ENCODE measurements at regions not wholly inside any gene's neighbourhood (a gene's known extent, or its start where the extent isn't known, plus 50 kb on each side); places are given as distances from the start of the nearest gene placed in this dataset.

DNA sequence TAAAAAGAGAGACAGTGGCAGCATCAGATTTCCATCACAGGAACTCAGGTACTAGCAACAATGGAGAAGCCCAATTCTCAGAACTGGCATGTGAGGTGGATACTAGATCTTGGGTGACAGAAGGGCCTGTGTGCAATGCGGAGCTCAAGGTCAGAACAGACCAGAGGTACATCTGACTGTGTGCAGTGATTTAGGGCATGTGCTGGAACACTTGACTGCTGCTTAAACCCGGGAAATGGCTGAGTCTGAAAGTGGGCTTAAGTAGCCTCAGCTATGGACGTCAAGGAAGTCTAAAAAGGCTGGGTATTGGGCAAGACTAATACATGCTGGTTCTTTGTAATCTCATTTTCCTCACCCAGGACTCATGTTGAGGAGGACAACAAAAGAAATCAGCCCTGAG is 182.2 kb downstream of the LACC1 start:
- Mint-ChIP-seq H3K27ac (no peak overlapping the region), H3K27me3 (ENCODE audit: insufficient read depth, low read depth, poor library complexity) (peaks cover 3% of the 10 kb centered on the region), H3K36me3 (ENCODE audit: low read depth) (no peaks in the 10 kb centered on the region), H3K9me3 (no peaks in the 10 kb centered on the region; the same call in 2 of the 3 replicates), H3K4me3 (no peak overlapping the region), H3K4me1 (peaks cover 24% of the 10 kb centered on the region)
- Histone ChIP-seq H3K9me2 (ENCODE audit: insufficient read depth) (peaks cover 23% of the 10 kb centered on the region), H3K36me3 (ENCODE audit: insufficient read depth) (no peaks in the 10 kb centered on the region), H3F3A (replicated peaks; ENCODE audit: low read depth) (no peaks in the 10 kb centered on the region), H3K27me3 (ENCODE audit: insufficient read depth) (peaks cover 39% of the 10 kb centered on the region), H3K4me1 (ENCODE audit: insufficient read depth) (peaks cover 23% of the 10 kb centered on the region), H2AFZ (no peak overlapping the region), H3K4me3 (no peak overlapping the region), H3K27ac (ENCODE audit: low read depth) (no peak overlapping the region), H3K79me2 (replicated peaks; ENCODE audit: insufficient read depth) (no peaks in the 10 kb centered on the region), H4K20me1 (replicated peaks; ENCODE audit: insufficient read depth) (no peaks in the 10 kb centered on the region), H3K4me2 (no peak overlapping the region)
- TF ChIP-seq, protein P1, sequence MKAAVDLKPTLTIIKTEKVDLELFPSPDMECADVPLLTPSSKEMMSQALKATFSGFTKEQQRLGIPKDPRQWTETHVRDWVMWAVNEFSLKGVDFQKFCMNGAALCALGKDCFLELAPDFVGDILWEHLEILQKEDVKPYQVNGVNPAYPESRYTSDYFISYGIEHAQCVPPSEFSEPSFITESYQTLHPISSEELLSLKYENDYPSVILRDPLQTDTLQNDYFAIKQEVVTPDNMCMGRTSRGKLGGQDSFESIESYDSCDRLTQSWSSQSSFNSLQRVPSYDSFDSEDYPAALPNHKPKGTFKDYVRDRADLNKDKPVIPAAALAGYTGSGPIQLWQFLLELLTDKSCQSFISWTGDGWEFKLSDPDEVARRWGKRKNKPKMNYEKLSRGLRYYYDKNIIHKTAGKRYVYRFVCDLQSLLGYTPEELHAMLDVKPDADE (IDR thresholded peaks at IDR 0.05): no peak
- TF ChIP-seq, protein P2, sequence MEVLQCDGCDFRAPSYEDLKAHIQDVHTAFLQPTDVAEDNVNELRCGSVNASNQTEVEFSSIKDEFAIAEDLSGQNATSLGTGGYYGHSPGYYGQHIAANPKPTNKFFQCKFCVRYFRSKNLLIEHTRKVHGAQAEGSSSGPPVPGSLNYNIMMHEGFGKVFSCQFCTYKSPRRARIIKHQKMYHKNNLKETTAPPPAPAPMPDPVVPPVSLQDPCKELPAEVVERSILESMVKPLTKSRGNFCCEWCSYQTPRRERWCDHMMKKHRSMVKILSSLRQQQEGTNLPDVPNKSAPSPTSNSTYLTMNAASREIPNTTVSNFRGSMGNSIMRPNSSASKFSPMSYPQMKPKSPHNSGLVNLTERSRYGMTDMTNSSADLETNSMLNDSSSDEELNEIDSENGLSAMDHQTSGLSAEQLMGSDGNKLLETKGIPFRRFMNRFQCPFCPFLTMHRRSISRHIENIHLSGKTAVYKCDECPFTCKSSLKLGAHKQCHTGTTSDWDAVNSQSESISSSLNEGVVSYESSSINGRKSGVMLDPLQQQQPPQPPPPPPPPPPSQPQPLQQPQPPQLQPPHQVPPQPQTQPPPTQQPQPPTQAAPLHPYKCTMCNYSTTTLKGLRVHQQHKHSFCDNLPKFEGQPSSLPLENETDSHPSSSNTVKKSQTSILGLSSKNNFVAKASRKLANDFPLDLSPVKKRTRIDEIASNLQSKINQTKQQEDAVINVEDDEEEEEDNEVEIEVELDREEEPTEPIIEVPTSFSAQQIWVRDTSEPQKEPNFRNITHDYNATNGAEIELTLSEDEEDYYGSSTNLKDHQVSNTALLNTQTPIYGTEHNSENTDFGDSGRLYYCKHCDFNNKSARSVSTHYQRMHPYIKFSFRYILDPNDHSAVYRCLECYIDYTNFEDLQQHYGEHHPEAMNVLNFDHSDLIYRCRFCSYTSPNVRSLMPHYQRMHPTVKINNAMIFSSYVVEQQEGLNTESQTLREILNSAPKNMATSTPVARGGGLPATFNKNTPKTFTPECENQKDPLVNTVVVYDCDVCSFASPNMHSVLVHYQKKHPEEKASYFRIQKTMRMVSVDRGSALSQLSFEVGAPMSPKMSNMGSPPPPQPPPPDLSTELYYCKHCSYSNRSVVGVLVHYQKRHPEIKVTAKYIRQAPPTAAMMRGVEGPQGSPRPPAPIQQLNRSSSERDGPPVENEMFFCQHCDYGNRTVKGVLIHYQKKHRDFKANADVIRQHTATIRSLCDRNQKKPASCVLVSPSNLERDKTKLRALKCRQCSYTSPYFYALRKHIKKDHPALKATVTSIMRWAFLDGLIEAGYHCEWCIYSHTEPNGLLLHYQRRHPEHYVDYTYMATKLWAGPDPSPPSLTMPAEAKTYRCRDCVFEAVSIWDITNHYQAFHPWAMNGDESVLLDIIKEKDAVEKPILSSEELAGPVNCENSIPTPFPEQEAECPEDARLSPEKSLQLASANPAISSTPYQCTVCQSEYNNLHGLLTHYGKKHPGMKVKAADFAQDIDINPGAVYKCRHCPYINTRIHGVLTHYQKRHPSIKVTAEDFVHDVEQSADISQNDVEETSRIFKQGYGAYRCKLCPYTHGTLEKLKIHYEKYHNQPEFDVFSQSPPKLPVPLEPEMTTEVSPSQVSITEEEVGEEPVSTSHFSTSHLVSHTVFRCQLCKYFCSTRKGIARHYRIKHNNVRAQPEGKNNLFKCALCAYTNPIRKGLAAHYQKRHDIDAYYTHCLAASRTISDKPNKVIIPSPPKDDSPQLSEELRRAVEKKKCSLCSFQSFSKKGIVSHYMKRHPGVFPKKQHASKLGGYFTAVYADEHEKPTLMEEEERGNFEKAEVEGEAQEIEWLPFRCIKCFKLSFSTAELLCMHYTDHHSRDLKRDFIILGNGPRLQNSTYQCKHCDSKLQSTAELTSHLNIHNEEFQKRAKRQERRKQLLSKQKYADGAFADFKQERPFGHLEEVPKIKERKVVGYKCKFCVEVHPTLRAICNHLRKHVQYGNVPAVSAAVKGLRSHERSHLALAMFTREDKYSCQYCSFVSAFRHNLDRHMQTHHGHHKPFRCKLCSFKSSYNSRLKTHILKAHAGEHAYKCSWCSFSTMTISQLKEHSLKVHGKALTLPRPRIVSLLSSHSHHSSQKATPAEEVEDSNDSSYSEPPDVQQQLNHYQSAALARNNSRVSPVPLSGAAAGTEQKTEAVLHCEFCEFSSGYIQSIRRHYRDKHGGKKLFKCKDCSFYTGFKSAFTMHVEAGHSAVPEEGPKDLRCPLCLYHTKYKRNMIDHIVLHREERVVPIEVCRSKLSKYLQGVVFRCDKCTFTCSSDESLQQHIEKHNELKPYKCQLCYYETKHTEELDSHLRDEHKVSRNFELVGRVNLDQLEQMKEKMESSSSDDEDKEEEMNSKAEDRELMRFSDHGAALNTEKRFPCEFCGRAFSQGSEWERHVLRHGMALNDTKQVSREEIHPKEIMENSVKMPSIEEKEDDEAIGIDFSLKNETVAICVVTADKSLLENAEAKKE (CRISPR knock-in tag; IDR thresholded peaks at IDR 0.05): no peak
- TF ChIP-seq ZNF114 (CRISPR knock-in tag; IDR thresholded peaks at IDR 0.05) (no peak), NANOG (IDR thresholded peaks at IDR 0.05; ENCODE audit: borderline replicate concordance) (no peak), CREB1 (CRISPR knock-in tag; IDR thresholded peaks at IDR 0.05; ENCODE audit: low read depth) (no peak), EZH2phosphoT487 (IDR thresholded peaks at IDR 0.05; ENCODE audit: unreplicated experiment) (no peak), EZH2 (IDR thresholded peaks at IDR 0.05; ENCODE audit: low read depth, unreplicated experiment) (no peak), JUNB (IDR thresholded peaks at IDR 0.05; ENCODE audit: unreplicated experiment) (no peak), STAT1 (IDR thresholded peaks at IDR 0.05; ENCODE audit: unreplicated experiment) (no peak), REST (IDR thresholded peaks at IDR 0.05; ENCODE audit: unreplicated experiment) (no peak), ZNF331 (CRISPR knock-in tag; IDR thresholded peaks at IDR 0.05; ENCODE audit: low read depth) (no peak), POLR2AphosphoS5 (IDR thresholded peaks at IDR 0.05; ENCODE audit: low read depth) (no peak)
- TF ChIP-seq, protein P3, sequence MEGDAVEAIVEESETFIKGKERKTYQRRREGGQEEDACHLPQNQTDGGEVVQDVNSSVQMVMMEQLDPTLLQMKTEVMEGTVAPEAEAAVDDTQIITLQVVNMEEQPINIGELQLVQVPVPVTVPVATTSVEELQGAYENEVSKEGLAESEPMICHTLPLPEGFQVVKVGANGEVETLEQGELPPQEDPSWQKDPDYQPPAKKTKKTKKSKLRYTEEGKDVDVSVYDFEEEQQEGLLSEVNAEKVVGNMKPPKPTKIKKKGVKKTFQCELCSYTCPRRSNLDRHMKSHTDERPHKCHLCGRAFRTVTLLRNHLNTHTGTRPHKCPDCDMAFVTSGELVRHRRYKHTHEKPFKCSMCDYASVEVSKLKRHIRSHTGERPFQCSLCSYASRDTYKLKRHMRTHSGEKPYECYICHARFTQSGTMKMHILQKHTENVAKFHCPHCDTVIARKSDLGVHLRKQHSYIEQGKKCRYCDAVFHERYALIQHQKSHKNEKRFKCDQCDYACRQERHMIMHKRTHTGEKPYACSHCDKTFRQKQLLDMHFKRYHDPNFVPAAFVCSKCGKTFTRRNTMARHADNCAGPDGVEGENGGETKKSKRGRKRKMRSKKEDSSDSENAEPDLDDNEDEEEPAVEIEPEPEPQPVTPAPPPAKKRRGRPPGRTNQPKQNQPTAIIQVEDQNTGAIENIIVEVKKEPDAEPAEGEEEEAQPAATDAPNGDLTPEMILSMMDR (conservative IDR thresholded peaks at IDR 0.05; ENCODE audit: low read depth in 2 of 2): no peak
- no peak for DNase-seq (ENCODE audit: low spot score)
- ATAC-seq: no peak
